ENCODE measurements at regions not wholly inside any gene's neighbourhood (a gene's known extent, or its start where the extent isn't known, plus 50 kb on each side); places are given as distances from the start of the nearest gene placed in this dataset.

DNA sequence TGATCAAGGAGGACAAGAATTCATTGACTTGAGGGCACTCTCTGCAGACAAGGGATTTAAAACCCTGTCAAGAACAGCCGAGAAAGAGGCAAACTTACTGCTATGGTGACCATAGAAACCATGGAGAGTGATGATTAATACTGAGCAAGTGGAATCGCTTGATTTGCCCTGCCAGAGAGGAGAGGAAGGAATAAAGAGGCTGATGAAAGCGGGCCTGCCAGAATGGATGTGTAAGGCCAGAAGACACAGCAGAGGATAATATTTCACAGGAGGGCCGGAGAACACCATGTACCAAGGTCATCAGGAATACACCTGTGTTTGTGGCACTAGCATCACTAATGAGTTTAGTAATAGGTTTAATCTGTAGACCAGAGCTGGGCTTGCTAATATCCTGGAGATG lies 221.8 kb upstream of the DCN start:
- FAIRE-seq (no peak), DNase-seq (ENCODE audit: insufficient read length, low spot score) (no peak)
- no peak for TF ChIP-seq POU2F2 (IDR thresholded peaks at IDR 0.05; ENCODE audit: low read depth, low read length)
- no peak for TF ChIP-seq SPI1 (IDR thresholded peaks at IDR 0.05; ENCODE audit: low read depth, low read length)
- TF ChIP-seq PAX5 (IDR thresholded peaks at IDR 0.05; ENCODE audit: insufficient read depth, low read length, severe bottlenecking) = no peak
- no peak for TF ChIP-seq TAF1 (IDR thresholded peaks at IDR 0.05; ENCODE audit: low read depth, low read length)
- TF ChIP-seq POLR2A (IDR thresholded peaks at IDR 0.05; ENCODE audit: low read depth, low read length) = no peak
- TF ChIP-seq POLR2AphosphoS5 (IDR thresholded peaks at IDR 0.05; ENCODE audit: low read depth, low read length) = no peak

DNA sequence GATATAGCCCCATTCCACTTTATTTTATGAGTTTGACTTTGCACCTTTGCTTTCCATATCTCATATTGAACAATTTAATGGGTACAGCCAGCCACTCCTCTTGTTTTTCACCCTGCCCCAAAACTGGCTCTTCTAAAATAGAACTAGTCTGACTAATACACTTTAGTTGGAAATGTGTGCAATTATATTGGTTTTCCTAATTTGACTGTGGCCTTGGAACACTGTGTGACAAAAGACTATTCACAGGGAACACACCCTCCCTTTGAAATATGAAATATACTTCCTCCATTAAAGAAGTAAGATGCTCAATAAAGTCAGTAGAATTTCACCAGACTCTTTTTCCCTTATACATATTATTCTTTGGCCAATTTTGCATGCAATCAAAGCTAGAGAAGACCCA lies 218.6 kb upstream of the DCN start:
- no peak for TF ChIP-seq PAX5 (IDR thresholded peaks at IDR 0.05; ENCODE audit: insufficient read depth, low read length, severe bottlenecking)
- TF ChIP-seq TAF1 (IDR thresholded peaks at IDR 0.05; ENCODE audit: low read depth, low read length) = no peak
- no peak for TF ChIP-seq POU2F2 (IDR thresholded peaks at IDR 0.05; ENCODE audit: low read depth, low read length)
- no peak for TF ChIP-seq POLR2A (IDR thresholded peaks at IDR 0.05; ENCODE audit: low read depth, low read length)
- no peak for FAIRE-seq
- DNase-seq (ENCODE audit: insufficient read length, low spot score) = no peak

DNA sequence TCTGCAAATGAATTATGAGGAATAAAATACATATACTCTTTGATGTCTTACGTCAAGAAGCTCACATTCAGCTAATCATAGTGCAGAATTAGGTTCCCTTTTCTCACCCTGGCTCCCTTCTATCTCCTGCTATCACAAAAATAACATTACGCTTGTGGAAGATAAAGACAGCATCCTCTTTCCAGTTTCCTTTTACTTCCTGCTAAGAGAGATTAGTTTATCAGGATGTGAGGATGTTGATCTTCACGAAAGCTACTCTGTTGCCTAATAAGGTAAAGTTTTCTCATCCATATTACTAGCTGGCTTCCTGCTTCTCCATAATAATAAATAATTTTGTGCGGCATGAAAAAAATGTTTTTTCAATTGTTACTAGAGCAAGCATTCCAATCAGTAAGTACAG lies 217.7 kb upstream of the DCN start:
- TF ChIP-seq TAF1 (IDR thresholded peaks at IDR 0.05; ENCODE audit: low read depth, low read length) (no peak), PAX5 (IDR thresholded peaks at IDR 0.05; ENCODE audit: insufficient read depth, low read length, severe bottlenecking) (no peak), POLR2A (IDR thresholded peaks at IDR 0.05; ENCODE audit: low read depth, low read length) (no peak), SPI1 (IDR thresholded peaks at IDR 0.05; ENCODE audit: low read depth, low read length) (no peak), POU2F2 (IDR thresholded peaks at IDR 0.05; ENCODE audit: low read depth, low read length) (no peak), POLR2AphosphoS5 (IDR thresholded peaks at IDR 0.05; ENCODE audit: low read depth, low read length) (no peak)
- DNase-seq (ENCODE audit: insufficient read length, low spot score) (no peak), FAIRE-seq (no peak)

DNA sequence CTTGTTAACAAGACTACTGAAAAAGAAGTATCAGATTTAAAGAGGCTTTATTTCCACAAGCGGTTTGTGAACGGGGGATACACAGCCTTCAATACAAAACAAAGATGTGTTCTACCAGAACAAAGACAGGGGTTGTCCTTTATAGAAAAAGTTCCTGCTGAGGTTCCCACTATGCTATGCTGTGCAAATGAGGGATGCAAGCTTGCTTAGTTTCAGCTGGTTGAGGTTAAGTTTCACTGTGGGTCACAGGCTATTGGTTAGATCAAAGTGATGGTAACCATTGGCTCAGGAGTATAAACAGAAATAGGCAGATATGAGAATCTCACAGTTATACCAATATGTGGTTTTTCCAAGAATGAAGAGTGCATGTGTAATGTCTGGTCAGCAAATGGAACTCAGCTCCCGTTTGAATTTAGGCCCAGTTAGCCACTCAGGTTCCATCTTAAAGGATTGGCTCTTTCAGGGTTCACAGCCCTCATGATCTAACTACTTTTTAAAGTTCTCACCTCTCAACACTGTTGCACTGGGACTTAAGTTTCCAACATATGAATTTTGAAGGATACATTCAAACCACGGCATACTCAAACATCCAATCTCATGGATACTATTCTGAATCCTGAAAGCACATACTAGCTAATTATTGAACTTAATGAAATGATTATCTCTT lies 215.4 kb upstream of the DCN start:
- DNase-seq (ENCODE audit: insufficient read length, low spot score) = no peak

DNA sequence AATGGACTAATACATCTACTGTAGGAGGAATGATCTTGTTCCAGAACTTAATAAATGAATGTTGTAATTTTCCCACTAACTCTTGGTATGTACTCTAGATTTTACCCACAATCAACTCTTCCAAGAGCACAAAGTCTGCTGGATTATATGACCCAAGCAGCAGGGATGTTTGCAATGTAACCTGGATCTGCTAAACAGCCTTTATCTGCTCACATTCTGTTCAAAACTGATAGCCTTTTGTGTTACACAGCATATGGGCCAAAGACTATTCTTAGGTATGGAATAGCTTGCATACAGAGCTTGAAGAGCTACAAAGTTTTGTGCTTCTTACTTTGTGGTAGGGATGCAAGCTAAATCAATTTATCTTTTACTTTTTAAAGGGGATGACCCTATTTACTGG lies 213.7 kb upstream of the DCN start:
- TF ChIP-seq SPI1 (IDR thresholded peaks at IDR 0.05; ENCODE audit: low read depth, low read length) = no peak
- no peak for TF ChIP-seq POU2F2 (IDR thresholded peaks at IDR 0.05; ENCODE audit: low read depth, low read length)
- no peak for TF ChIP-seq PAX5 (IDR thresholded peaks at IDR 0.05; ENCODE audit: insufficient read depth, low read length, severe bottlenecking)
- no peak for TF ChIP-seq TAF1 (IDR thresholded peaks at IDR 0.05; ENCODE audit: low read depth, low read length)
- no peak for TF ChIP-seq POLR2A (IDR thresholded peaks at IDR 0.05; ENCODE audit: low read depth, low read length)
- no peak for TF ChIP-seq POLR2AphosphoS5 (IDR thresholded peaks at IDR 0.05; ENCODE audit: low read depth, low read length)
- no peak for FAIRE-seq
- DNase-seq (ENCODE audit: insufficient read length, low spot score) = no peak

More for the DNA sequence above, 215.4 kb upstream of the DCN start:
- FAIRE-seq = no peak
- TF ChIP-seq POLR2AphosphoS5 (IDR thresholded peaks at IDR 0.05; ENCODE audit: low read depth, low read length) = no peak
- TF ChIP-seq POU2F2 (IDR thresholded peaks at IDR 0.05; ENCODE audit: low read depth, low read length) = no peak
- TF ChIP-seq SPI1 (IDR thresholded peaks at IDR 0.05; ENCODE audit: low read depth, low read length) = no peak
- no peak for TF ChIP-seq PAX5 (IDR thresholded peaks at IDR 0.05; ENCODE audit: insufficient read depth, low read length, severe bottlenecking)
- TF ChIP-seq POLR2A (IDR thresholded peaks at IDR 0.05; ENCODE audit: low read depth, low read length) = no peak
- no peak for TF ChIP-seq TAF1 (IDR thresholded peaks at IDR 0.05; ENCODE audit: low read depth, low read length)

DNA sequence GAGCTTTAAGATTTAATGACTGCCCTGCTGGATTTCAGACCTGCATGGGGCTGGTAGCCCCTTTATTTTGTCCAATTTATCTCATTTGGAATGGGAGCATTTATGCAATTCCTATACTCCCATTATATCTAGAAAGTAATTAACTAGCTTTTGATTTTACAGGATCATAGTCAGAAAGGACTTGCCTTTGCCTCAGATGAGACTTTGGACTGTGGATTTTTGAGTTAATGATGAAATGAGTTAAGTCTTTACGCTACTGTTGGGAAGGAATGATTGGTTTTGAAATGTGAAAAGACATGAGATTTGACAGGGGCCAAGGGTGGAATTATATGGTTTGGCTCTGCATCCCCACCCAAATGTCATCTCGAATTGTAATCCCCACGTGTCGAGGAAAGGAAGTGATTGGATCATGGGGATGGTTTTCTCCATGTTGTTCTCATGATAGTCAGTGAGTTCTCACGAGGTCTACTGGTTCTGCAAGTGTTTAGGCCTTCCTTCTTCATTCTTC lies 213.1 kb upstream of the DCN start:
- no peak for FAIRE-seq
- DNase-seq (ENCODE audit: insufficient read length, low spot score) = no peak
- TF ChIP-seq PAX5 (IDR thresholded peaks at IDR 0.05; ENCODE audit: insufficient read depth, low read length, severe bottlenecking) = no peak
- TF ChIP-seq POLR2A (IDR thresholded peaks at IDR 0.05; ENCODE audit: low read depth, low read length) = no peak
- TF ChIP-seq POLR2AphosphoS5 (IDR thresholded peaks at IDR 0.05; ENCODE audit: low read depth, low read length) = no peak
- TF ChIP-seq SPI1 (IDR thresholded peaks at IDR 0.05; ENCODE audit: low read depth, low read length) = no peak
- no peak for TF ChIP-seq TAF1 (IDR thresholded peaks at IDR 0.05; ENCODE audit: low read depth, low read length)

DNA sequence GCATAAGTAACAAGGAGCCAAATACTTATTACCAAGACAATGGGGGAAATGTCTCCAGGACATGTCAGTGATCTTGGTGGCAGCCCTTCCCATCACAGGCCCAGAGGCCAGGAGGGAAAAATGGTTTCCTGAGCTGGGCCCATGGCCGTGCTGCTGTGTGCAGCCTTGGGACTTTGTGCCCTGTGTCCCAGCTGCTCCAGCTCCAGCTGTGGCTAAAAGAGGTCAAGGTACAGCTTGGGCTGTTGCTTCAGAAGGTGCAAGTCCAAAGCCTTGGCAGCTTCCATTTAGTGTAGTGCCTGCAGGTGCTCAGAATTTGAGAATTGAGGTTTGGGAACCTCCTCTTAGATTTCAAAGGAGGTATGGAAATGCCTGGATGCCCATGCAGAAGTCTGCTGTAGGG lies 212.3 kb upstream of the DCN start:
- TF ChIP-seq TAF1 (IDR thresholded peaks at IDR 0.05; ENCODE audit: low read depth, low read length) (no peak), SPI1 (IDR thresholded peaks at IDR 0.05; ENCODE audit: low read depth, low read length) (no peak), POLR2A (IDR thresholded peaks at IDR 0.05; ENCODE audit: low read depth, low read length) (no peak), POLR2AphosphoS5 (IDR thresholded peaks at IDR 0.05; ENCODE audit: low read depth, low read length) (no peak), POU2F2 (IDR thresholded peaks at IDR 0.05; ENCODE audit: low read depth, low read length) (no peak), PAX5 (IDR thresholded peaks at IDR 0.05; ENCODE audit: insufficient read depth, low read length, severe bottlenecking) (no peak)
- FAIRE-seq (no peak), DNase-seq (ENCODE audit: insufficient read length, low spot score) (no peak)

DNA sequence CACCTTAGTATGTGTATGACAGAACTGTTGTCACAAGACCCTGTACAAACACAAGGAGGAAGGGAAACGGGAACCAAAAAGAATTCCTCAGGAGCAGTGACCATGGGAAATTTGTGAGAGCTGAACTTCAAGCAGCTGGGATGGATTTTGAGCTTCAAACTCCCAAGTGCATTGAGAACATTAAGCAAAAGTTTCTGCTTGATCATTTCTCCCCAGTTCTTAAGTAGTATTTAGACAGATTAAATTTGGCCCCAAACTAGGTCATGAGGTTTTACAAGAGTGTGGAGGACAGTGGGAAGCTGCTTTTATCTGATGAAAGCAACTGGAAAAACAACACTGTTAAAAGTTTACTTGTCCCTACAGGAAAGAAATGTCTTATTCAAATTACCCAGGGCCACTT lies 206.0 kb upstream of the DCN start:
- FAIRE-seq = no peak
- no peak for DNase-seq (ENCODE audit: insufficient read length, low spot score)
- TF ChIP-seq POU2F2 (IDR thresholded peaks at IDR 0.05; ENCODE audit: low read depth, low read length) = no peak
- TF ChIP-seq POLR2A (IDR thresholded peaks at IDR 0.05; ENCODE audit: low read depth, low read length) = no peak
- TF ChIP-seq TAF1 (IDR thresholded peaks at IDR 0.05; ENCODE audit: low read depth, low read length) = no peak
- no peak for TF ChIP-seq POLR2AphosphoS5 (IDR thresholded peaks at IDR 0.05; ENCODE audit: low read depth, low read length)
- TF ChIP-seq PAX5 (IDR thresholded peaks at IDR 0.05; ENCODE audit: insufficient read depth, low read length, severe bottlenecking) = no peak
- no peak for TF ChIP-seq SPI1 (IDR thresholded peaks at IDR 0.05; ENCODE audit: low read depth, low read length)

DNA sequence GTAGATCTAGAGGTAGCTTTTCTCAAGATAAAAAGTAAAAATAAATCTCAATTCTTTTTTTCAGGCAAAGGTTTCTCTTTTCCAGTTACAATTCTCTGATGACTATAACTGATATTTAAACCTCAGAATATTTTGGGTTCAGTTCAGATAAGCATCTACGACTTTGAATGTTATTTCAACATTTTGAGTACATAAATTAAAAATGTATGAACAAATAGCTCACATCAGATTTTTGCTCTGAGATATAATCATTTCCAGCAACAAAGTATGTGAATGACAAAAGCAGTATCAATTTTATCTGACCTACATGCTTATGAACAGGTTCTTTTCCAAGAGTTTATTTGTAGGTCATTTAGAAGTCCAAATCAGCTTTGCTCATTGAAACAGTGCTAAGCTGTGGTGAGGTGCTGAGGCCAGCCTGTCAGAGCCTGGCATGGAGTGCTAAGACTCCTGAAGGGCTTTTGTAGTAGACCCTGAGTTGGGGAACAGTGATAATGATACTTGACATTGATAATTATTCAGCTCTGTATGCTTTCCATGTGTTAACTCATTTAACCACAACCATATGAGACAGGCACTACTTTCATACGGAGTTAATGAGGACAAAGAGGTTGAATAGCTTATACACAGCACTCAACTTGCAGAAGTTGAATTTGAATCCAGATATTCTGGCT lies 205.0 kb upstream of the DCN start:
- no peak for DNase-seq (ENCODE audit: insufficient read length, low spot score)
- no peak for TF ChIP-seq POLR2A (IDR thresholded peaks at IDR 0.05; ENCODE audit: low read depth, low read length)
- TF ChIP-seq TAF1 (IDR thresholded peaks at IDR 0.05; ENCODE audit: low read depth, low read length) = no peak
- TF ChIP-seq PAX5 (IDR thresholded peaks at IDR 0.05; ENCODE audit: insufficient read depth, low read length, severe bottlenecking) = no peak
- no peak for TF ChIP-seq POLR2AphosphoS5 (IDR thresholded peaks at IDR 0.05; ENCODE audit: low read depth, low read length)
- TF ChIP-seq SPI1 (IDR thresholded peaks at IDR 0.05; ENCODE audit: low read depth, low read length) = no peak
- no peak for TF ChIP-seq POU2F2 (IDR thresholded peaks at IDR 0.05; ENCODE audit: low read depth, low read length)
- no peak for FAIRE-seq

Data from GM12891 (cell line).